Nephron progenitor cell (in vitro differentiated cells): ENCODE measurements at regions not wholly inside any gene's neighbourhood (a gene's known extent, or its start where the extent isn't known, plus 50 kb on each side); places are given as distances from the start of the nearest gene placed in this dataset.
A peak's percentile ranks its signal among the peaks of the same experiment; 100 is the strongest.

ENCODE experiments used
- DNase-seq: peaks from one replicate; pipeline ENCODE4 v3.0.0; 2021
- H3K27ac Mint-ChIP-seq: 2 replicates; pipeline ENCODE4 v1.8.0; 2021; ENCODE audit warnings: mild to moderate bottlenecking, moderate library complexity, mixed read lengths
- H3K27me3 Mint-ChIP-seq: 2 replicates; pipeline ENCODE4 v1.8.0; 2021; ENCODE audit warnings: mild to moderate bottlenecking, low read depth, mixed read lengths; ENCODE audit not compliant: poor library complexity
- H3K36me3 Mint-ChIP-seq: 2 replicates; pipeline ENCODE4 v1.8.0; 2021; ENCODE audit warnings: low read depth, mixed read lengths
- H3K4me1 Mint-ChIP-seq: 2 replicates; pipeline ENCODE4 v1.8.0; 2021; ENCODE audit warnings: mixed read lengths
- H3K4me3 Mint-ChIP-seq: 2 replicates; pipeline ENCODE4 v1.8.0; 2021; ENCODE audit warnings: mild to moderate bottlenecking, moderate library complexity, mixed read lengths
- H3K9me3 Mint-ChIP-seq: 2 replicates; pipeline ENCODE4 v1.8.0; 2021; ENCODE audit warnings: mild to moderate bottlenecking, moderate library complexity, mixed read lengths
- TF ChIP-seq, protein P1 (sequence below): fragments of 200-600 bp; sonication (generic); IDR thresholded peaks from 2 replicates; pipeline ENCODE4 v1.5.0; 2021; ENCODE audit warnings: antibody characterized with exemption

DNA sequence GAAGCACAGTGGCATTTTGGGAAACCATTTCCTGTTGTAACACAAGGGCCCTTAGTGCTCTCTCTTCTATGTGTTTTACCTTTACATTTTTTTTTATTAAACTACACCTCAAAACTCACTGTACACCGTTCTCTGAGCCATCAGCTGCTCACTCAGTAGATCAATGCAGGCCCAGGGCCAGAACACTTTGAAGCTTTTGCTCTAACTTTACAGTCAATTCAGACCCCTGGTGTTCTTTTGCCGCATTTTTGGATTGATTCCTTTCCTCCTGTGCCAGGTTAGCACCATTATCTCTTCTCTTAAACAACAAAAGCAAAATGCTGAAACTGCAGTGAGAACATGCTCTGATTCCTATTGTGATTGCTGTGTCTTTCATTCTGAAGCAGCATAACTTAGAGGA is 269.8 kb upstream of the RGMB start:
- no peaks in the 10 kb centered on the region for H3K27me3 Mint-ChIP-seq
- H3K4me1 Mint-ChIP-seq = no peaks in the 10 kb centered on the region

DNA sequence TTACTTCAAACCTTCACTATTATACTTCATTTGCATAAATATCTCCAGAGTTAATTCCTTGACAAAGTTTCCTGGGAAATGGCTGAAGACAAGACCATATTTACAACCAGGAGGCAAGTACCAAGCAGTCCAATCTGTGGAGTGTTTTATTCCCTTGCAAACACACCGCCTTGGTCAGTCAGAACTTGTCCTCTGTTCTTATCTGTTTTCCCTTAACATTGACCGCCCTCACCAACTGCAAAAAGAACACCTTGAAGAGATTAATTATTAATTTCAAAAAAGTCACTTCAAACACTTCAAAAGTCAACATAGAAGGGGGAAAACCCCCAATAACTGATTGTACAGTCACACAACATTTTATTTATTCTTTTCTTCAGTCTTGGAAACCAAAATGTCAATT is 269.0 kb upstream of the RGMB start:
- Mint-ChIP-seq H3K36me3 (no peaks in the 10 kb centered on the region), H3K27ac (no peak overlapping the region), H3K4me1 (peaks cover 7% of the 10 kb centered on the region)

More for the DNA sequence above, 269.8 kb upstream of the RGMB start:
- no peak overlapping the region for H3K27ac Mint-ChIP-seq
- no peak overlapping the region for H3K4me3 Mint-ChIP-seq
- DNase-seq = no peak
- TF ChIP-seq, protein P1, sequence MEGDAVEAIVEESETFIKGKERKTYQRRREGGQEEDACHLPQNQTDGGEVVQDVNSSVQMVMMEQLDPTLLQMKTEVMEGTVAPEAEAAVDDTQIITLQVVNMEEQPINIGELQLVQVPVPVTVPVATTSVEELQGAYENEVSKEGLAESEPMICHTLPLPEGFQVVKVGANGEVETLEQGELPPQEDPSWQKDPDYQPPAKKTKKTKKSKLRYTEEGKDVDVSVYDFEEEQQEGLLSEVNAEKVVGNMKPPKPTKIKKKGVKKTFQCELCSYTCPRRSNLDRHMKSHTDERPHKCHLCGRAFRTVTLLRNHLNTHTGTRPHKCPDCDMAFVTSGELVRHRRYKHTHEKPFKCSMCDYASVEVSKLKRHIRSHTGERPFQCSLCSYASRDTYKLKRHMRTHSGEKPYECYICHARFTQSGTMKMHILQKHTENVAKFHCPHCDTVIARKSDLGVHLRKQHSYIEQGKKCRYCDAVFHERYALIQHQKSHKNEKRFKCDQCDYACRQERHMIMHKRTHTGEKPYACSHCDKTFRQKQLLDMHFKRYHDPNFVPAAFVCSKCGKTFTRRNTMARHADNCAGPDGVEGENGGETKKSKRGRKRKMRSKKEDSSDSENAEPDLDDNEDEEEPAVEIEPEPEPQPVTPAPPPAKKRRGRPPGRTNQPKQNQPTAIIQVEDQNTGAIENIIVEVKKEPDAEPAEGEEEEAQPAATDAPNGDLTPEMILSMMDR = no peak
- no peaks in the 10 kb centered on the region for H3K36me3 Mint-ChIP-seq
- peaks cover 2% of the 10 kb centered on the region for H3K9me3 Mint-ChIP-seq

GRCh38 chr5:98510143-98510985 is 263.1 kb upstream of the RGMB start:
- Mint-ChIP-seq H3K4me3 (no peak overlapping the region), H3K4me1 (peaks cover 33% of the 10 kb centered on the region), H3K27ac (peak overlapping the region; percentile 80), H3K27me3 (peaks cover 3% of the 10 kb centered on the region), H3K36me3 (no peaks in the 10 kb centered on the region), H3K9me3 (peaks cover 3% of the 10 kb centered on the region)
- peak; percentile 4 for DNase-seq
- TF ChIP-seq, protein P1 = no peak

More for the DNA sequence above, 269.0 kb upstream of the RGMB start:
- Mint-ChIP-seq H3K9me3 (peaks cover 3% of the 10 kb centered on the region), H3K4me3 (no peak overlapping the region), H3K27me3 (no peaks in the 10 kb centered on the region)
- DNase-seq = no peak
- TF ChIP-seq, protein P1 = no peak

DNA sequence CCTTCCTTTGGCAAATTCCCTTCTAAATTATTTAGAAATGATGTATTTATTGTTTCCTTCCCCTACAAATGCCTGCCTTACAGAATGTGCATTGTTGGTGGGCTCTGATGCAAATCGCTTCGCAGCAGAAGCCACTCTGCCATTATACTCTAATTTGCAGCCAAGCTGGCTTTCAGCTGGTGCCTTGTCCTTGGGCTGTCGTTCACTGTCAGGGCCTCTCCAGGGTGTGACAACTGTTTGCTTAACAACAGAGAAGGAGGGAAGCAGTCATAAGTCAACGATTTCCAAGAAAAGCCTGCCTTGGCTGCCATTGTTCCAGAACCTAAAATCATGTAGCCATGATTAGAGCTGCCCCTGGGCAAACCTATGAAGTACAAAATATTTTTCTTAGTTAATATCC is 260.1 kb upstream of the RGMB start:
- Mint-ChIP-seq H3K36me3 (no peaks in the 10 kb centered on the region), H3K27ac (peak overlapping the region; percentile 71), H3K27me3 (peaks cover 3% of the 10 kb centered on the region), H3K4me3 (no peak overlapping the region), H3K4me1 (peaks cover 33% of the 10 kb centered on the region), H3K9me3 (peaks cover 3% of the 10 kb centered on the region)
- peak; percentile 7 for DNase-seq
- TF ChIP-seq, protein P1 = no peak

DNA sequence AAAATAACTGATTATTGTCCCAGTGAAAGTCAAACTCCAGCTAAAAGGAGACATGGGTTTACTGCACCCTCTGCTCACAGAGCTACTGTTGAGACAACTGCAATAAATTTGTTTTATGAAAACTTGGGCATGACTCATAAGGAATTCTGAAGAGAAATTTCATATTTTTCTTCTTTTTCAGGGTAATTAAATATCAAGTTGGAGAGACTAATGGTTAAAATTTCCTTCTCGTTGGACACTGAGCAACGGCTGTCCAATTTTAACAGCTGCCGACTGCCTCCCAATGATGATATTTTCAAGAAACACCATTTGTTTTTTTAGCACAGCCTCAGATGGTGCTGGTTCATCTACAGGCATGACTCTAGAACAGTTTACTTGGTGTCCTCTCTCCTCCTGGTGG is 259.2 kb upstream of the RGMB start:
- Mint-ChIP-seq H3K4me1 (peaks cover 36% of the 10 kb centered on the region), H3K4me3 (no peak overlapping the region), H3K27me3 (peaks cover 3% of the 10 kb centered on the region), H3K9me3 (no peaks in the 10 kb centered on the region), H3K27ac (no peak overlapping the region), H3K36me3 (no peaks in the 10 kb centered on the region)
- TF ChIP-seq, protein P1 = no peak
- DNase-seq = no peak

- Mint-ChIP-seq H3K4me3 (no peak overlapping the region), H3K27ac (no peak overlapping the region), H3K9me3 (no peaks in the 10 kb centered on the region), H3K4me1 (peaks cover 22% of the 10 kb centered on the region), H3K27me3 (peaks cover 3% of the 10 kb centered on the region), H3K36me3 (no peaks in the 10 kb centered on the region)
- no peak for DNase-seq
- TF ChIP-seq, protein P1 = no peak
These were observed 256.8 kb upstream of the RGMB start for GRCh38 chr5:98516701-98517100.
